ENCODE measurements at regions not wholly inside any gene's neighbourhood (a gene's known extent, or its start where the extent isn't known, plus 50 kb on each side); places are given as distances from the start of the nearest gene placed in this dataset.

DNA sequence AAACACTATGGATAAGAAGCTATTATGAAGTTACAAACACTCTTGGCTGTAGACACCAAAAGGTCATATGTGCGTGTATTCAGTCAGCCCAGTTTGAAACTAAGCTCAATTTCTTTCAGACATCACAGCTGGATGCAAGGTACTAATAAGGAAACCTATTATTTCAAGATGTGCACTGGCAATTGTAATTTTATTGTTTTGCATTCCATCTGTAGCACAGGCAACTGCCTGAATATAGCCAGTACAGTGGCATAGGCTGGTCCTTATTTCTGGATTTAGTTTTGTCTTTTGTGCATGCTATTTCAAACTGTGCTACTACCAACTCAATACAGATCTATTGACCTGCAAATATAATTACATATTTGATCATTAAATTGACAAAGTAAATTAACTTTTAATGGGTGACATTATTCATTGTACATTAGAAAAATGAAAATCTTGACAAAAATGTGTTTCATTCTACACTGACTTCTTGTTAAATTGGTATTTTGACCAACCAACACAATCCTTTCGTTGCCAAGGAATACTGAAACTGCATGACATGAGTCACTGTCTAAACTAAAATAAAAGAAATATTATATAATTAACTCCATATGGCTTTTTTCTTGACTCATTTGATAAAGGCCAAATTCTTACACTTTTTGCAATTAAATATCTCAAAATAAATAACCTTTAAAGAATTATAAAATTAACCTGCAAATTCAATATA is 594.3 kb upstream of the ADGRL3 start:
- H3K79me2 ChIP-seq (ENCODE audit: insufficient read depth, low read length): no peaks in the 10 kb centered on the region
- DNase-seq (ENCODE audit: insufficient read length, low spot score, missing footprints): no peak
- H3K27me3 ChIP-seq (ENCODE audit: insufficient read depth, low read length): no peaks in the 10 kb centered on the region
- no peaks in the 10 kb centered on the region for H4K20me1 ChIP-seq (ENCODE audit: insufficient read depth, low read length)
- no peaks in the 10 kb centered on the region for H3K4me1 ChIP-seq (ENCODE audit: insufficient read depth, low read length)
- H3K9me3 ChIP-seq (ENCODE audit: low read depth, low read length): no peaks in the 10 kb centered on the region
- TF ChIP-seq CTCF (IDR thresholded peaks at IDR 0.05; ENCODE audit: extremely low read depth, low read depth, low read length): no peak
- H3K27ac ChIP-seq (ENCODE audit: low read depth, low read length): peak overlapping the region; percentile 7
- no peak overlapping the region for H3K4me3 ChIP-seq (ENCODE audit: insufficient read depth, low read length)
- no peaks in the 10 kb centered on the region for H3K36me3 ChIP-seq (ENCODE audit: insufficient read depth, low read length)
- H2AFZ ChIP-seq (ENCODE audit: low read length): no peak overlapping the region
- H3K4me2 ChIP-seq (ENCODE audit: insufficient read depth, low read length): no peak overlapping the region

DNA sequence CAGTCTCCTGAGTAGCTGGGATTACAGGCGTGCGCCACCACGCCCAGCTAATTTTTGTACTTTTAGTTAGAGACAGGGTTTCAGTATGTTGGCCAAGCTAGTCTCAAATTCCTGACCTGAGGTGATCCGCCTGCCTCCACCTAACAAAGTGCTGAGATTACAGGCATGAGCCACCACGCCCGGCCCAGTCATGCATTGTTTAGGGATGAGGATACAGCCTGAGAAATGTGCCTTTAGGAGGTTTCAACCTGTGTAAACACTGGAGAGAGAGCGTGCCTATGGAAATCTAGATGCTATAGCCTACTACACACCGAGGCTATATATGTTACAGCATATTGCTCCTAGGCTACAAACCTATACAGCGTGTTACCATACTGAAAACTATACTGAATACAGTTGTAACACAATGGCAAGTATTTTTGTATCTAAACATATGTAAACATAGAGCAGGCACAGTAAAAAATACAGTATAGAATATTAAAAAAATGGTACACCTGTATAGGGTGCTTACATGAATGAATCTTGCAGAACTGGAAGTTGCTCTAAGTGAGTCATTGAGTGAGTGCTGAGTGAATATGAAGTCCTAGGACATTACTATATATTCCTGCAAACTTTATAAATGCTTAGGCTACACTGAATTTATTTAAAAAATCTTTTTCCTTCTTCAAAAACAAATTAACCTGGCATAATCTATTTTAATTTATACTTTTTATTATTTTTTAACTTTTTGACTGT is 588.2 kb upstream of the ADGRL3 start:
- Histone ChIP-seq H3K27ac (ENCODE audit: low read depth, low read length) (no peak overlapping the region), H3K4me1 (ENCODE audit: insufficient read depth, low read length) (no peaks in the 10 kb centered on the region), H4K20me1 (ENCODE audit: insufficient read depth, low read length) (no peaks in the 10 kb centered on the region), H3K4me3 (ENCODE audit: insufficient read depth, low read length) (no peak overlapping the region), H3K9me3 (ENCODE audit: low read depth, low read length) (no peaks in the 10 kb centered on the region), H2AFZ (ENCODE audit: low read length) (no peak overlapping the region), H3K79me2 (ENCODE audit: insufficient read depth, low read length) (no peaks in the 10 kb centered on the region), H3K27me3 (ENCODE audit: insufficient read depth, low read length) (no peaks in the 10 kb centered on the region), H3K36me3 (ENCODE audit: insufficient read depth, low read length) (no peaks in the 10 kb centered on the region), H3K4me2 (ENCODE audit: insufficient read depth, low read length) (no peak overlapping the region)
- DNase-seq (ENCODE audit: insufficient read length, low spot score, missing footprints): no peak
- no peak for TF ChIP-seq CTCF (IDR thresholded peaks at IDR 0.05; ENCODE audit: extremely low read depth, low read depth, low read length)

DNA sequence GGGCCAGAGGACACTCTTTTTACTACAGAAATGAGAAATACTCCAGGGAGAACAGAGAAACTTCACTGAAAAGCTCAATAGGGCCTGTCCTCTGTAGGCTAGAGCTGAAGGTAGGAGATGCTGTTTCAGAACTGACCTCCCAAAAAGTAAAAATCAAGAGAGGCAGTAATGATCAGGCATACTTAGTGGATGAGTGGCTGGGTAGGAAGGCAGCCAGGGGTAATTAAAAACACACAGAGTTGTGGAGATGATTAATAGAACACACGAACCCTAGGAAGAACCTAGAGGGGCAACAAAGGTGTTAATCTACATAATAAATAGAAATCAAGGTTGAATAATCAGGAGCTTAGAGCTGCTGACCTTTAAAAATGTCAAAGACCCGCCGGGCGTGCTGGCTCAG is 582.4 kb upstream of the ADGRL3 start:
- Histone ChIP-seq H2AFZ (ENCODE audit: low read length) (no peak overlapping the region), H3K4me3 (ENCODE audit: insufficient read depth, low read length) (no peak overlapping the region), H3K36me3 (ENCODE audit: insufficient read depth, low read length) (no peaks in the 10 kb centered on the region), H4K20me1 (ENCODE audit: insufficient read depth, low read length) (no peaks in the 10 kb centered on the region), H3K27ac (ENCODE audit: low read depth, low read length) (no peak overlapping the region), H3K4me2 (ENCODE audit: insufficient read depth, low read length) (no peak overlapping the region), H3K9me3 (ENCODE audit: low read depth, low read length) (no peaks in the 10 kb centered on the region), H3K79me2 (ENCODE audit: insufficient read depth, low read length) (no peaks in the 10 kb centered on the region), H3K4me1 (ENCODE audit: insufficient read depth, low read length) (no peaks in the 10 kb centered on the region), H3K27me3 (ENCODE audit: insufficient read depth, low read length) (no peaks in the 10 kb centered on the region)
- no peak for TF ChIP-seq CTCF (IDR thresholded peaks at IDR 0.05; ENCODE audit: extremely low read depth, low read depth, low read length)
- no peak for DNase-seq (ENCODE audit: insufficient read length, low spot score, missing footprints)

DNA sequence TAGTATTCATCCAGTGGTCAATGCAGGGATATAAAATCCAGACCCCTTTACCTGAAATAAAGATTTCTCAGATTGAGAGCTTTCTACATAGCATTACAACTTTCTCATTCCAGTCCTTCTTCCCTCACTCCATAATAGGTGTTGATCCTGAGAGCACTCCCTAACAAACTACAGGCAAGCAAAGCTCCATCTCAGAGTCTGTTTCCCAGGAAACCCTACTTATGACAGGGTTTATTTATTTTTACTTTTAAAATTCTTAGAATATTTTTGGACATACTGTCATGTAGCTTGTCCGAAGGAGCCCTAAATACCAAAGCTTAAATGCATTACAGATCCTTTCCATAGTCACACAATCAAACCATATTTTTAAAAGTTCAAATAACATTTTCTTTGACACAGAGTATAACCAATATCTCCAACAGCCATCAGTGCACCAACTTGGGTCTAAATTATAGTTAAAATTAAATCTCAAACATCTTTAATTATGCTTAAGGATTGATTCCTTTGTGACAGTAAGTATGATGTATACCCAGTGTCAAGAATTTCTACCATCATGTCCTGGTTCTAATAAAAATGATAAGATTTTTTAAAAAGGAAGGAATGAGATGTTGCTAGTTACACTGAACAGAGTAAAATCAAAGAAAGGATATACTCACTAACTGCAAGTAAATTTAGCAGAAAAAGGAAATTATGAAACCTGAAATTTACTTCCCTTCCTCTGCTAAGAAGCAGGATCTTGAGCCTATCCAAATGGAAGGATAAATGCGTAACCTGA is 580.4 kb upstream of the ADGRL3 start:
- H3K4me2 ChIP-seq (ENCODE audit: insufficient read depth, low read length): no peak overlapping the region
- no peak overlapping the region for H3K4me3 ChIP-seq (ENCODE audit: insufficient read depth, low read length)
- TF ChIP-seq CTCF (IDR thresholded peaks at IDR 0.05; ENCODE audit: extremely low read depth, low read depth, low read length): no peak
- H4K20me1 ChIP-seq (ENCODE audit: insufficient read depth, low read length): no peaks in the 10 kb centered on the region
- H3K9me3 ChIP-seq (ENCODE audit: low read depth, low read length): no peaks in the 10 kb centered on the region
- no peak overlapping the region for H3K27ac ChIP-seq (ENCODE audit: low read depth, low read length)
- H3K36me3 ChIP-seq (ENCODE audit: insufficient read depth, low read length): no peaks in the 10 kb centered on the region
- H3K27me3 ChIP-seq (ENCODE audit: insufficient read depth, low read length): no peaks in the 10 kb centered on the region
- no peak overlapping the region for H2AFZ ChIP-seq (ENCODE audit: low read length)
- H3K4me1 ChIP-seq (ENCODE audit: insufficient read depth, low read length): no peaks in the 10 kb centered on the region
- peak; percentile 78 for DNase-seq (ENCODE audit: insufficient read length, low spot score, missing footprints)
- H3K79me2 ChIP-seq (ENCODE audit: insufficient read depth, low read length): no peaks in the 10 kb centered on the region

Measured in osteoblast (primary cell).